ENCODE measurements at regions not wholly inside any gene's neighbourhood (a gene's known extent, or its start where the extent isn't known, plus 50 kb on each side); places are given as distances from the start of the nearest gene placed in this dataset.
"Not testable (repeated sequence)": the region's sequence is repeated elsewhere in the genome, so short reads cannot be mapped to it uniquely, and the experiment has no call there.

DNA sequence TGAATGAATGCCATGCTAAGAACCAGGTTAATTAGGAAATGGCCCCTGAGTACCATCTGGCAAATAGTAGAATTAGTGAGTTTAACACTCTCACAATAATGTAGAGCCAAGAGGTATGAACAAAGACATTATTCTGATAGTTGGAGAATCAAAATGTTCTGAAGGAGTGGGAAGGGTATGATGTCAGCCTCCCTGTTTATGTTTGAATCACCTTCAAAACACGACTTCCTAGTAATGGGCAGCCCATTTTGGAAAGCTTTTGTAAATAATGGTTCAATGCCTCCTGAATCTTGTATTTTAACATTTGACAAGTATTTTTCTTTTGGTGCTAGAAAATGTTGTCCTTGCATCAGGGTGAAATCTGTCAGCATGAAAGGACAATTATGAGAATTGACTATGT lies 108.3 kb downstream of the DSEL start:
- TF ChIP-seq ZNF274 (IDR thresholded peaks at IDR 0.05; ENCODE audit: low read depth, low read length) = no peak

DNA sequence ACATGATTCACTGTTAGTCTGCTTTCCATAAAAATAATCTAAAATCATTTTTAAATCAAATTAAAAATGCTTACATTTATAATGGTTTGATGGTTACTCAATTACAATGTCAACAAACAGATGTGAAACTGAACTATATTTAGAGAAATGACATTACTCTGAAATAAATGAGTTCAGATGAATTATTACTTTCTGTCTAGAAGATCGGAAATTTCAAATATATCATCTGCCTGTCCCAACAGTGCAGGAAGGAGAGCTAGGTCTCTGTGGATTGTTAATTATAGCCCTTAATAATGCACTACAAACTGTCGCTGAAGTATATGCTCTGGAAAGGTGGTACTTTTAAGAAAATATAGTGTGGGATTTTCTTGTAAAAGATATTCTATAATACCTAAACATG lies 109.8 kb downstream of the DSEL start:
- TF ChIP-seq ZNF274 (IDR thresholded peaks at IDR 0.05; ENCODE audit: low read depth, low read length) = no peak
- no peak overlapping the region for H3K4me3 ChIP-seq (ENCODE audit: low read length)

More for the DNA sequence above, 108.3 kb downstream of the DSEL start:
- H3K4me3 ChIP-seq (ENCODE audit: low read length) = no peak overlapping the region

DNA sequence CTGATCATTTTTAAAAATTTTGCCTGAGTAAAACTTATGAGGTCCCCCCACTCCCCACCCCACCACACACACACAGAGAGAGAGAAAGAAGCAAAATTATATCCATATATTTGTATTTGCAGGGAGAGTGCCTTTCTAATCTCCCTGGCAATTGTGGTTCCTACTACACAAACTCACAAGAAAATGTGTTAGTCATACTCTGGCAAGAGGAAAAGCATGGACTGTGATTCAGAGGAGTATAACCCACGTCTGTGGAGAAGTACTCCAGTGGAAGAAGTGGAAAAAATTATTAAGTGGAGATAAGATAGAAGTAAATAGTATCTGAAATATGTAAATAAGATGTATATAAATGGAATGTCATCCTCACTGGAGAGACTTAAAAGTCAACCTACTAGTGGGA lies 114.0 kb downstream of the DSEL start:
- H3K4me3 ChIP-seq (ENCODE audit: low read length) = no peak overlapping the region
- no peak for TF ChIP-seq ZNF274 (IDR thresholded peaks at IDR 0.05; ENCODE audit: low read depth, low read length)

DNA sequence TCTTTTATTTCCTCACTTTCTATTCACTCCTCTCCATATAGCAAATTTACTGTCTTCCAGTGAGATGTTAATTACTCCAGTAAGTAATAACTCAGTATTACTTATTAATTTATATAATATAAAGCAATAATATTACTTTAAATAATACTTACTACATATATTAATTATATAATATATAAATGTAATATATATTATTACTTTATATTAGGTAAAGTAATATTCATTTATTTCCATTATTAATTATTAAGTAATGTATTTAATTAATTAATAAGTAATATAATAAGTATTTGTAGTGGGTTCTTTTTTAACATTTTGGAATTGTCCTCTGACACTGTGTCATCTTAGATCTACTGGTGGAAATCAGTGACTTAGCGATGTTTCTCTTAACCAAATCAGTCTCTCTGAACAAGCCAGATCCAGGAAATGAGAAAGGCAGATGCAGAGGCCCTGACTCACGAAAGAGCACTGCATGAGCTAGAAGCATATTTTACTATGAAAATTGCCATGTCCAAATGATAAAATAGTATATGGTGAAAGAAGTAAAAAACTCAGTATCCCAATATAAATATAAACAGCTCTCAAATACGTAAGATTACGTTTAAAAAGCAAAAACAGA lies 115.9 kb downstream of the DSEL start:
- H3K4me3 ChIP-seq (ENCODE audit: low read length) = no peak overlapping the region
- TF ChIP-seq ZNF274 (IDR thresholded peaks at IDR 0.05; ENCODE audit: low read depth, low read length) = no peak

DNA sequence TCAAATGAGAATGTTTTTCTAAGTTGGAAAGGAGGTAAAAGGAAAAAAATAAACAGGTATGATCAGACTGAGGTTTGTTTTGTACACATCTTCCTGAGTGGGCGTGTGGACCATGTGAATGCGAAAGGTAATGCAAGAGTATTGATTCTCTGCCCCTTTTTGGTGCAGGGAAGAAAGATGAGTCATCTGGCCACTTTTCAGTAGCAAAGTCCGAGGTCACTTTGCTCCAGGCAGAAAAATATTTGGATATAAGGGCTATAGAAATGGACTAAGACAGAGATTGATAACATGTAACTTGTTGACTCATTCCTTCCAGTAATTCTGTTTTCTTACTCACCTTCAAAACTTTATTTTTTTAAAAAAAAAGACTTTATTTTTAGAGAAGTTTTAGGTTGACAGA lies 130.5 kb downstream of the DSEL start:
- H3K4me3 ChIP-seq (ENCODE audit: low read length) = no peak overlapping the region
- TF ChIP-seq ZNF274 (IDR thresholded peaks at IDR 0.05; ENCODE audit: low read depth, low read length) = no peak

DNA sequence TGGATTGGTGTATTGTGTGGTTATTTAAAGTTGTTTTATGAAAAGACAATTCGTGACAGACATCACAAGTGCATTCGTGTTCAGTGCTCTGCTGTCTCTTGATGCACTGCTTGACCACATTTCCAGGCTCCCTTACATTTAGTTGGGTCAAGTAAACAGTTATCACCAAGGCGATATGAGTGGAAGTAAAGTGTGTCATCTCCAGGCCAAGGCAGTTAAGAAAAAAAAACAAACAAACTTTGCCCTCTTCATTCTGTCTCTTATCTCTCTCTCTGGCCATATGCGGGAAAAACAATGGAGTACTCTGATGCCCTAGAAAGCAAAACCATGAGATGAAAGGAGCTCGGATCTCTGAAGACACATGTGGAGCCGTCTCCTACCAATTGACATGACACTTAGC lies 131.1 kb downstream of the DSEL start:
- TF ChIP-seq ZNF274 (IDR thresholded peaks at IDR 0.05; ENCODE audit: low read depth, low read length) = no peak
- H3K4me3 ChIP-seq (ENCODE audit: low read length) = no peak overlapping the region

DNA sequence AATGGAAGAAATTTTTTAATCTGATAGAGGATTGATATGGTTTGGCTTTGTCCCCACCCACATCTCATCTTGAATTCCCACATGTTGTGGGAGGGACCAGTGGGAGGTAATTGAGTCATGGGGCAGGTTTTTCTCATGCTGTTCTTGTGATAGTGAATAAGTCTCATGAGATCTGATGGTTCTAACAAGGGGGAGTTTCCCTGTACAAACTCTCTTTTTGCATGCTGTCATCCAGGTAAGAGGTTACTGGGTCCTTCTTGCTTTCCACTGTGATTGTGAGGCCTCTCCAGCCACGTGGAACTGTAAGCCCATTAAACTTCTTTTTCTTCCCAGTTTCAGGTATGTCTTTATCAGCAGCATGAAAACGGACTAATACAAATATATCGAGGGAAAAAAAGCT lies 132.5 kb downstream of the DSEL start:
- not testable (repeated sequence) for H3K4me3 ChIP-seq (ENCODE audit: low read length)

DNA sequence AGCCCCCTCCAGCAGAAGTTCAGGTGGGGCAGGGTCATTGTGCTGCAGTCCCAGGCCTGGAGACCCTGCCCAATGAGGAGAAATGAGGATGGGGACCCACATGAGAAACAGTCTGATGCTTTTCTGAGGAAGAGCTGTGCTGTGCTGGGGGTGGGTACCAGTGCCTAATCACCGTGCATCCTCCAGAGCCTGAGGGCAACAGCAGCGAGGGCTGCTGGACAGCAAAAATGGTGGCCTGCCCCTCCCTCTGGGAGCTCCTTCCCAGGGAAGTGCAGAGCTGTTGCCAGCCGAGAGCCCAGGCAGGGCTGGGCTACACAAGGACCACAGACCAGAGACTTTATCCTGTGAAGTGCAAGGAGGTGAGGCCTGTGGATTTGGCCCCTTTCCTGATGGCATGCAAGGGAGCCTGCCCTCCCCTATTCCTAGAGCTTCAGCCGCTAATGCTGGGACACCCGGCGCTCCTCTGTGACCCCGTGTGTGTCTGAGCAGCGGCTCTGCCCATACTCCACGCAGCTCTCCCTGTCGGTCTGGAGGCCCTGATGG lies 134.8 kb downstream of the DSEL start:
- H3K4me3 ChIP-seq (ENCODE audit: low read length) = no peak overlapping the region
- no peak for TF ChIP-seq ZNF274 (IDR thresholded peaks at IDR 0.05; ENCODE audit: low read depth, low read length)

DNA sequence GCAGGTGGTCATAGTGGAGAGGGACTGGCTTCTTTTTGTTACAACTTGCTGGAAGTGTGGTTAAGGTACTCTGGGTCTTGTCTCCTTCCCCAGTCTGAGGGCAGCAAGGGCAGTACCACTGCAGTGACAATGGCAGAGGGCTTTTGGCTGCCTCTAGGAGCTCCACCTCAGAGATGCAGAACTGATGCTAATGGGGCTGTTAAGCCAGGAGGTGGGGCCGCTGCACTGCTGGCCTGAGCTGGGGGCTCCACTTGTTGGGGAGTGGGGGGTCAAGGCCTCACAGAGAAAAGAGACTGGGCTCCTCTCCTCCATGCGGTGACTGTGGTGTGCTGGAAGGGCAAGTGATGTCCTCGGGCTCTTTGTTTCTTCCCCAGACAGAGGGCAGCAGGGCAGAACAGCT lies 135.7 kb downstream of the DSEL start:
- H3K4me3 ChIP-seq (ENCODE audit: low read length) = no peak overlapping the region
- TF ChIP-seq ZNF274 (IDR thresholded peaks at IDR 0.05; ENCODE audit: low read depth, low read length) = no peak

DNA sequence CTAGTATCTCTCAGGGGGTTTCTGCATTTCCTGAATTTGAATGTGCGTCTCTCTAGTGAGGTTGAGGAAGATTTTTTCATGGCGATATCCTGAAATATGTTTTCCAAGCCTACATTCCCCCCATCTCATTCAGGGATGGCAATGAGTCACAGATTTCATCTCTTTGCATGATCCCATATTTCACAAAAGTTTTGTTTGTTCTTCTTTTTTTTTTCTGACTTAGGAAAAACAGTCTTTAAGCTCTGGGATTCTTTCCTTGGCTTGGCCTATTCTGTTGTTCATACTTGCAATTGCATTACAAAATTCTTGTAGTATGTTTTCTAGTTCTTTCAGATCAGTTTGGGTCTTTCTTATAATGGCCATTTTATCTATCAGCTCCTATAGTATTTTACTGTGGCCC lies 136.5 kb downstream of the DSEL start:
- TF ChIP-seq ZNF274 (IDR thresholded peaks at IDR 0.05; ENCODE audit: low read depth, low read length) = no peak
- H3K4me3 ChIP-seq (ENCODE audit: low read length) = no peak overlapping the region

DNA sequence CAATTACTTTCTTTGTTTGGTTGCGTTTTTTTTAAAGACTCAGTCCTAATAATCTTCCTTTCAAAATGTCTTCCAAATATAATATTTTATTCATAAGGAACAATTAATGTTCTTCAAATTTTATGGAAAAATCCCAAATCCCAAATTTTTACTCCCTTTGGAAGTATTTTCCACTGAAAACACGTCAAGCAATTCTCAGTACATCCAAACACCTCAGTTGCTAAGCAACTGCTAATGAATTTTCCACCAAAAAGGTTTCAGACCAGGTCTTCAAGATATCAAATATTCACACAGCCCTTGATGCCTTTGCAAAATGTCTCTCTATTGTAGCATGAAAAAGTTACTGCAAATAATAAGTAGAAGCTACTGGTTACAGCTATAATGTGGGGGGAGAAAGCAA lies 140.1 kb downstream of the DSEL start:
- no peak overlapping the region for H3K4me3 ChIP-seq (ENCODE audit: low read length)
- no peak for TF ChIP-seq ZNF274 (IDR thresholded peaks at IDR 0.05; ENCODE audit: low read depth, low read length)

DNA sequence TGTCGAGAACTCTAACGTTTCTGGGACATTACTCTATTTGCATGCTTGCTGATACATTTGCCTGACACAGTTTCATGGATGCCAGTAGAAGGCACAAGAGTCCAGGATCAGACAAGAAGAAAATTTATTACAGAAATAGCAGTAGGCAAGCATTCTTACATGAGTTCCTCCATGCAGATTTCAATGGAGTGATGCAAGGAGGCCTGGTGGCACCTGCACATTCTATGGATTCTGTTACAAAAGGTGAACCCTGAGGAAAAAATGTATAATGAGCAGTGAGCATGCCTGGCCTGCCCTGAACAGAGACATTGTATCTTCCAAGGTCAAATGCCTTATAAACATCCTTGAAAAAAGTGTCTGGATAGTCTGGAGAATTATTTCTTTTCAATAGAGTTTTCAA lies 142.9 kb downstream of the DSEL start:
- H3K4me3 ChIP-seq (ENCODE audit: low read length) = no peak overlapping the region
- no peak for TF ChIP-seq ZNF274 (IDR thresholded peaks at IDR 0.05; ENCODE audit: low read depth, low read length)

DNA sequence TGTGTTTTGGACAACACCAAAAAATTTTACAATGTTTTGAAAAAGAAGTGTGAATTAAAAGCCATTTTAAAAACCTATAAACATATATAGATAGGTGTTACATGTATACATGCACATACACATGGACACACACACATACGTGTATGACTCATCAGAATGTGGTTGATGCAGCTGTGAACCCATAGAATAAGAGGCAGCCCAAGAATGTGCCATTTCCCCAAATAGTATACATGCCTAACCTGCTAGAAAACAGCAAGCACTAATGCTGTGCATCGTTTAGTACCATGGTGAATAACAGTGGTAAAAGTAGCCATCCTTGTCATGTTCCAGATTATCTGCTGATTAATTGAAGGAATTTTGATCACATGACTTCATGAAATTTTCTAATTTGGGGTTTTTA lies 149.0 kb downstream of the DSEL start:
- no peak for TF ChIP-seq ZNF274 (IDR thresholded peaks at IDR 0.05; ENCODE audit: low read depth, low read length)
- no peak overlapping the region for H3K4me3 ChIP-seq (ENCODE audit: low read length)

DNA sequence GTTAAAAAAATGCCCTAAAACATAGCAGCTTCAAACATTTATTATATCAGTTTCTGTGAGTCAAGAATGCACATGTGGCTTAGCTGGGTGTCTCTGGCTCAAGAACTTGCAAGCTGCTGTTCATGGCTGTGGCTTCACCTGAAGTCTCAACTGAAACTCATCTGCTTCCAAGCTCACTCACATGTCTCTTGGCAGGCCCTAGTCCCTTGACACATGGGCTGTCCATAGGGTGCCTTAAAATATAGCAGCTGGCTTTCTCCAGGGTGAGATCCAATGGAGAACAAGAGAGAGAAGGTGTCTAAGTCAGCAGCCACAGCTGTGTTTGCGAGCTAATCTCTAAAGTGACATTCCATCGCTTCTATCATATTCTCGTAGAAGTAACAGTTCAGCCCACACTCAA lies 152.8 kb downstream of the DSEL start:
- TF ChIP-seq ZNF274 (IDR thresholded peaks at IDR 0.05; ENCODE audit: low read depth, low read length) = no peak
- no peak overlapping the region for H3K4me3 ChIP-seq (ENCODE audit: low read length)

DNA sequence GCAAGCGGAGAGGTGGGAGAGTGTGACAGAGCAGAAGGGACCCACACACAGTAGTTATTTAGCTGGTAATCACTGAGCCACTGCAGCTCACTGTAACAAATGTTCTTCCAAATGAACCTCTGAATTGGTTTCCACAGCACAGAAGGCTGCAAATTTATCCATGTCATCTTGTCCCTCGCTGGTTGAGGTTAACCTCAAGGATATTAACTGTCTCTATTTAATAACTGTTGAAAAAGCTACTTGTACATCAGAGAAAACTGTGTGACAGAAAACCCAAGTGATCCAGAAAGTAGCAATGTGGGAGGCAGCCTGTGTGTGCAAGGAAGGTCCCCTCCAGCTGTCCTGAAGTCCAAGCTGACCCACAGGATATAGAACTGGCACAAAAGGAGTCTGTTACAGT lies 153.6 kb downstream of the DSEL start:
- no peak overlapping the region for H3K4me3 ChIP-seq (ENCODE audit: low read length)
- TF ChIP-seq ZNF274 (IDR thresholded peaks at IDR 0.05; ENCODE audit: low read depth, low read length) = no peak
